ENCODE measurements at regions not wholly inside any gene's neighbourhood (a gene's known extent, or its start where the extent isn't known, plus 50 kb on each side); places are given as distances from the start of the nearest gene placed in this dataset.

GRCh38 chr2:154910701-154911100 lies 212.2 kb downstream of the KCNJ3 start:
- no peak for TF ChIP-seq CTCF (conservative IDR thresholded peaks at IDR 0.05)
- no peak for TF ChIP-seq ZFX (IDR thresholded peaks at IDR 0.05)

Data from C4-2B (cell line).